HepG2 (cell line): ENCODE measurements at regions not wholly inside any gene's neighbourhood (a gene's known extent, or its start where the extent isn't known, plus 50 kb on each side); places are given as distances from the start of the nearest gene placed in this dataset.

Experiments
- ATAC-seq: fragments of 200-7000 bp; cut with Tn5 transposase; 3 replicates; pipeline ENCODE4 v1.9.1; 2020; ENCODE audit warnings: mild to moderate bottlenecking, moderate library complexity
- BruUV-seq: library from RNA; stranded (reverse); fragments of 400-500 nt; replicated peaks from 2 replicates; lab custom pipeline; 2021; lab: Mats Ljungman, UMichigan
- CTCF ChIA-PET: fragments of 300-600 bp; formaldehyde crosslinking; extraction: SDS; loops from one replicate; lab custom pipeline; 2021; ENCODE audit warnings: low total read pairs, inconsistent platforms, low intra/inter-chr PET ratio; lab: Yijun Ruan, JAX
- POLR2A ChIA-PET: fragments of 350-600 bp; sonication (Branson Sonifier 250); formaldehyde crosslinking; loops from one replicate; lab custom pipeline; 2020; ENCODE audit warnings: antibody characterized with exemption, inconsistent platforms; lab: Yijun Ruan, JAX
- DNase-seq: peaks from one replicate; pipeline ENCODE4 v3.0.0-alpha.2; 2015; ENCODE audit warnings: low spot score
- FAIRE-seq: peaks from 3 replicates; lab custom pipeline; 2011; peaks lifted over from hg19 to GRCh38; lab: Jason Lieb, UNC
- H2AFZ ChIP-seq: one replicate; pipeline ENCODE4 v1.6.1; 2011; ENCODE audit warnings: low read length, inconsistent platforms
- H3K27ac ChIP-seq: fragments of 300-600 bp; 3 replicates; pipeline ENCODE4 v1.8.0; 2011; ENCODE audit warnings: mixed run types, mild to moderate bottlenecking, mixed read lengths, low read length, inconsistent platforms; ENCODE audit not compliant: insufficient read depth; ENCODE audit errors: extremely low read length
- H3K27me3 ChIP-seq, 2 experiments: fragments of 200-600 bp in 1 of 2; 2 replicates in 1 of 2; 3 replicates in 1 of 2; pipeline versions ENCODE4 v1.6.0 to v1.8.0; 2011; ENCODE audit warnings: low read length in 2 of 2, mild to moderate bottlenecking in 2 of 2, moderate library complexity in 2 of 2, inconsistent platforms in 1 of 2; ENCODE audit not compliant: insufficient read depth in 2 of 2, control insufficient read depth in 1 of 2
- H3K36me3 ChIP-seq, 2 experiments: fragments of 200-600 bp in 1 of 2; replicated peaks in 1 of 2; 2 replicates in 1 of 2; 3 replicates in 1 of 2; pipeline versions ENCODE4 v1.5.1 to v1.8.0; 2011; ENCODE audit warnings: low read length in 2 of 2, inconsistent platforms in 1 of 2; ENCODE audit not compliant: insufficient read depth in 2 of 2, control insufficient read depth in 1 of 2
- H3K4me1 ChIP-seq: 2 replicates; pipeline ENCODE4 v1.5.1; 2012; ENCODE audit warnings: low read length, inconsistent platforms; ENCODE audit not compliant: insufficient read depth
- H3K4me2 ChIP-seq: 2 replicates; pipeline ENCODE4 v1.6.0; 2011; ENCODE audit warnings: low read depth, low read length, inconsistent platforms
- H3K4me3 ChIP-seq, 3 experiments: fragments of 200-600 bp in 1 of 3; sonication (generic), shearing (Covaris generic) in 1 of 3; replicated peaks in 1 of 3; 2 replicates each; pipeline ENCODE4 v1.5.1; 2011 to 2016; ENCODE audit warnings: low read length in 3 of 3, inconsistent platforms in 2 of 3, low read depth in 2 of 3, mild to moderate bottlenecking in 2 of 3, control low read depth in 1 of 3, mixed read lengths in 1 of 3; ENCODE audit not compliant: insufficient read depth in 1 of 3
- H3K79me2 ChIP-seq: one replicate; pipeline ENCODE4 v1.6.1; 2011; ENCODE audit warnings: low read length, inconsistent platforms; ENCODE audit not compliant: insufficient read depth
- H3K9ac ChIP-seq: 2 replicates; pipeline ENCODE4 v1.6.0; 2011; ENCODE audit warnings: mild to moderate bottlenecking, low read depth, low read length, inconsistent platforms; ENCODE audit not compliant: insufficient read depth
- H3K9me3 ChIP-seq: 2 replicates; pipeline ENCODE4 v1.5.1; 2012; ENCODE audit warnings: mild to moderate bottlenecking, low read length
- H4K20me1 ChIP-seq: 2 replicates; pipeline ENCODE4 v1.6.0; 2011; ENCODE audit warnings: inconsistent platforms, mild to moderate bottlenecking, low read length, moderate library complexity; ENCODE audit not compliant: insufficient read depth
- AHDC1 ChIP-seq: sonication (generic); formaldehyde crosslinking; IDR thresholded peaks from 2 replicates; pipeline ENCODE4 v1.5.1; 2020; ENCODE audit warnings: mild to moderate bottlenecking, missing genetic modification reagents, borderline replicate concordance
- FOXO1 ChIP-seq: sonication (generic); formaldehyde crosslinking; IDR thresholded peaks from 2 replicates; pipeline ENCODE4 v1.4.0; 2020; ENCODE audit warnings: missing genetic modification reagents
- MATR3 ChIP-seq: sonication (generic); formaldehyde crosslinking; IDR thresholded peaks from 2 replicates; pipeline ENCODE4 v1.4.0; 2020; ENCODE audit warnings: missing genetic modification reagents
- MLXIP ChIP-seq: sonication (generic); formaldehyde crosslinking; IDR thresholded peaks from 2 replicates; pipeline ENCODE4 v1.9.0; 2021; ENCODE audit warnings: missing genetic modification reagents, borderline replicate concordance
- NFIB ChIP-seq: sonication (generic); formaldehyde crosslinking; IDR thresholded peaks from 2 replicates; pipeline ENCODE4 v1.9.0; 2021; ENCODE audit warnings: missing genetic modification reagents, mild to moderate bottlenecking, borderline replicate concordance
- POGZ ChIP-seq: sonication (generic); formaldehyde crosslinking; IDR thresholded peaks from 2 replicates; pipeline ENCODE4 v1.4.0; 2020; ENCODE audit warnings: mild to moderate bottlenecking, missing genetic modification reagents
- RFX1 ChIP-seq: fragments of 450-650 bp; IDR thresholded peaks from 2 replicates; pipeline ENCODE4 v1.6.1; 2017
- SRF ChIP-seq: IDR thresholded peaks from 2 replicates; pipeline ENCODE4 v1.6.1; 2011; ENCODE audit warnings: mild to moderate bottlenecking, low read depth, low read length, moderate library complexity
- SSRP1 ChIP-seq: IDR thresholded peaks from 2 replicates; pipeline ENCODE4 v1.6.1; 2016; ENCODE audit warnings: control low read depth
- TAF15 ChIP-seq: fragments of 200-400 bp; formaldehyde crosslinking; IDR thresholded peaks from one replicate; pipeline ENCODE4 v1.6.1; 2018; ENCODE audit warnings: mild to moderate bottlenecking, low read depth, low read length; ENCODE audit not compliant: poor library complexity, severe bottlenecking
- TBP ChIP-seq: sonication (generic); formaldehyde crosslinking; IDR thresholded peaks from 2 replicates; pipeline ENCODE4 v1.5.0; 2020; ENCODE audit warnings: missing genetic modification reagents
- TEAD3 ChIP-seq: optimal IDR thresholded peaks from 2 replicates; pipeline ENCODE3; 2016; ENCODE audit warnings: borderline replicate concordance
- ZC3H13 ChIP-seq: sonication (generic); formaldehyde crosslinking; IDR thresholded peaks from 2 replicates; pipeline ENCODE4 v1.8.1; 2023; ENCODE audit warnings: mild to moderate bottlenecking, missing genetic modification reagents, moderate library complexity
- ZMYM3 ChIP-seq: sonication (generic); formaldehyde crosslinking; IDR thresholded peaks from 2 replicates; pipeline ENCODE4 v1.5.1; 2020; ENCODE audit warnings: mild to moderate bottlenecking, missing genetic modification reagents
- ZNF33B ChIP-seq: sonication (generic); formaldehyde crosslinking; IDR thresholded peaks from 2 replicates; pipeline ENCODE4 v1.5.1; 2020; ENCODE audit warnings: mild to moderate bottlenecking, missing genetic modification reagents
- WGBS: methylation state at CpG from one replicate; pipeline ENCODE4 v1.1.6; 2017; ENCODE audit warnings: low lambda C conversion rate; 5-methylcytosine and 5-hydroxymethylcytosine counted together
- in situ Hi-C: cut with HindIII; loops from 2 replicates; pipeline ENCODE4 v1.10.0; 2017; ENCODE audit warnings: low pct_unique_long_range_greater_than_20kb; ENCODE audit not compliant: extremely low pct_ligation_motif_present
- intact Hi-C: fragments of 100-400 bp; cut with micrococcal nuclease; formaldehyde crosslinking; loops from one replicate; pipeline ENCODE4 v1.10.0; 2022; ENCODE audit not compliant: unreplicated experiment

GRCh38 chr6:6912817-6913744, 194.7 kb upstream of the RREB1 start:
- Histone ChIP-seq H3K4me3 (no peak overlapping the region), H2AFZ (no peak overlapping the region), H3K4me1 (peaks cover 14% of the 10 kb centered on the region), H3K79me2 (no peaks in the 10 kb centered on the region), H3K36me3 (no peaks in the 10 kb centered on the region), H3K9me3 (no peaks in the 10 kb centered on the region), H3K4me2 (no peak overlapping the region), H3K27me3 (peaks cover 0 to 25% of the 10 kb centered on the region in 2 experiments; a peak in 4 of 5 replicates), H3K9ac (no peak overlapping the region), H4K20me1 (no peaks in the 10 kb centered on the region), H3K27ac (no peak overlapping the region)
- FAIRE-seq (no peak), DNase-seq (no peak), ATAC-seq (no peak)
- 41% methylated on average over 11 of the region's 11 CpGs for WGBS
- CTCF ChIA-PET, result no interaction called here
- no TSS peak for BruUV-seq
- intact Hi-C loops (no loop called here), in situ Hi-C loops (no loop called here)
- POLR2A ChIA-PET, result interaction anchor here (0.6 kb wide), 1 partner anchor 38 kb away, joined by 6 read pairs; no protein-coding TSS in a partner anchor
- TF ChIP-seq POGZ (CRISPR knock-in tag), result no peak
- no peak for TF ChIP-seq NFIB (CRISPR knock-in tag)
- TF ChIP-seq AHDC1 (CRISPR knock-in tag), result no peak
- TF ChIP-seq TAF15, result no peak
- no peak for TF ChIP-seq SRF
- TF ChIP-seq ZNF33B (CRISPR knock-in tag), result no peak
- no peak for TF ChIP-seq SSRP1 (CRISPR knock-in tag)
- no peak for TF ChIP-seq RFX1
- no peak for TF ChIP-seq MATR3 (CRISPR knock-in tag)
- no peak for TF ChIP-seq MLXIP
- TF ChIP-seq TBP (CRISPR knock-in tag), result no peak
- no peak for TF ChIP-seq ZMYM3 (CRISPR knock-in tag)
- TF ChIP-seq ZC3H13 (CRISPR knock-in tag), result no peak
- TF ChIP-seq TEAD3, result no peak
- no peak for TF ChIP-seq FOXO1 (CRISPR knock-in tag)
